ENCODE measurements at regions not wholly inside any gene's neighbourhood (a gene's known extent, or its start where the extent isn't known, plus 50 kb on each side); places are given as distances from the start of the nearest gene placed in this dataset.

GRCh38 chr4:183828125-183828524, 77.0 kb upstream of the STOX2 start:
- TF ChIP-seq CTCF (IDR thresholded peaks at IDR 0.05; ENCODE audit: poor library complexity, severe bottlenecking) (no peak), TAF1 (IDR thresholded peaks at IDR 0.05; ENCODE audit: low read depth) (no peak), RAD21 (conservative IDR thresholded peaks at IDR 0.05) (no peak), MXI1 (conservative IDR thresholded peaks at IDR 0.05; ENCODE audit: poor library complexity, severe bottlenecking) (no peak), POLR2AphosphoS5 (IDR thresholded peaks at IDR 0.05) (no peak), EP300 (conservative IDR thresholded peaks at IDR 0.05; ENCODE audit: poor library complexity, severe bottlenecking) (no peak)
- TF ChIP-seq, protein P1, sequence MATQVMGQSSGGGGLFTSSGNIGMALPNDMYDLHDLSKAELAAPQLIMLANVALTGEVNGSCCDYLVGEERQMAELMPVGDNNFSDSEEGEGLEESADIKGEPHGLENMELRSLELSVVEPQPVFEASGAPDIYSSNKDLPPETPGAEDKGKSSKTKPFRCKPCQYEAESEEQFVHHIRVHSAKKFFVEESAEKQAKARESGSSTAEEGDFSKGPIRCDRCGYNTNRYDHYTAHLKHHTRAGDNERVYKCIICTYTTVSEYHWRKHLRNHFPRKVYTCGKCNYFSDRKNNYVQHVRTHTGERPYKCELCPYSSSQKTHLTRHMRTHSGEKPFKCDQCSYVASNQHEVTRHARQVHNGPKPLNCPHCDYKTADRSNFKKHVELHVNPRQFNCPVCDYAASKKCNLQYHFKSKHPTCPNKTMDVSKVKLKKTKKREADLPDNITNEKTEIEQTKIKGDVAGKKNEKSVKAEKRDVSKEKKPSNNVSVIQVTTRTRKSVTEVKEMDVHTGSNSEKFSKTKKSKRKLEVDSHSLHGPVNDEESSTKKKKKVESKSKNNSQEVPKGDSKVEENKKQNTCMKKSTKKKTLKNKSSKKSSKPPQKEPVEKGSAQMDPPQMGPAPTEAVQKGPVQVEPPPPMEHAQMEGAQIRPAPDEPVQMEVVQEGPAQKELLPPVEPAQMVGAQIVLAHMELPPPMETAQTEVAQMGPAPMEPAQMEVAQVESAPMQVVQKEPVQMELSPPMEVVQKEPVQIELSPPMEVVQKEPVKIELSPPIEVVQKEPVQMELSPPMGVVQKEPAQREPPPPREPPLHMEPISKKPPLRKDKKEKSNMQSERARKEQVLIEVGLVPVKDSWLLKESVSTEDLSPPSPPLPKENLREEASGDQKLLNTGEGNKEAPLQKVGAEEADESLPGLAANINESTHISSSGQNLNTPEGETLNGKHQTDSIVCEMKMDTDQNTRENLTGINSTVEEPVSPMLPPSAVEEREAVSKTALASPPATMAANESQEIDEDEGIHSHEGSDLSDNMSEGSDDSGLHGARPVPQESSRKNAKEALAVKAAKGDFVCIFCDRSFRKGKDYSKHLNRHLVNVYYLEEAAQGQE (IDR thresholded peaks at IDR 0.05; ENCODE audit: borderline replicate concordance) = no peak

Data from neural cell (in vitro differentiated cells).